DOHH2 (cell line): ENCODE measurements at regions not wholly inside any gene's neighbourhood (a gene's known extent, or its start where the extent isn't known, plus 50 kb on each side); places are given as distances from the start of the nearest gene placed in this dataset.

Source experiments
- CTCF ChIP-seq: fragments of 200-600 bp; sonication (generic); IDR thresholded peaks from one replicate; pipeline ENCODE4 v1.5.1; 2014; ENCODE audit warnings: antibody characterized with exemption, mild to moderate bottlenecking, low read depth, low read length; ENCODE audit not compliant: poor library complexity, severe bottlenecking
- EZH2phosphoT487 ChIP-seq: fragments of 200-600 bp; sonication (generic); IDR thresholded peaks from 2 replicates; pipeline ENCODE4 v1.6.1; 2017; ENCODE audit warnings: borderline replicate concordance, mild to moderate bottlenecking, antibody characterized with exemption, low read length, moderate library complexity, mixed read lengths

DNA sequence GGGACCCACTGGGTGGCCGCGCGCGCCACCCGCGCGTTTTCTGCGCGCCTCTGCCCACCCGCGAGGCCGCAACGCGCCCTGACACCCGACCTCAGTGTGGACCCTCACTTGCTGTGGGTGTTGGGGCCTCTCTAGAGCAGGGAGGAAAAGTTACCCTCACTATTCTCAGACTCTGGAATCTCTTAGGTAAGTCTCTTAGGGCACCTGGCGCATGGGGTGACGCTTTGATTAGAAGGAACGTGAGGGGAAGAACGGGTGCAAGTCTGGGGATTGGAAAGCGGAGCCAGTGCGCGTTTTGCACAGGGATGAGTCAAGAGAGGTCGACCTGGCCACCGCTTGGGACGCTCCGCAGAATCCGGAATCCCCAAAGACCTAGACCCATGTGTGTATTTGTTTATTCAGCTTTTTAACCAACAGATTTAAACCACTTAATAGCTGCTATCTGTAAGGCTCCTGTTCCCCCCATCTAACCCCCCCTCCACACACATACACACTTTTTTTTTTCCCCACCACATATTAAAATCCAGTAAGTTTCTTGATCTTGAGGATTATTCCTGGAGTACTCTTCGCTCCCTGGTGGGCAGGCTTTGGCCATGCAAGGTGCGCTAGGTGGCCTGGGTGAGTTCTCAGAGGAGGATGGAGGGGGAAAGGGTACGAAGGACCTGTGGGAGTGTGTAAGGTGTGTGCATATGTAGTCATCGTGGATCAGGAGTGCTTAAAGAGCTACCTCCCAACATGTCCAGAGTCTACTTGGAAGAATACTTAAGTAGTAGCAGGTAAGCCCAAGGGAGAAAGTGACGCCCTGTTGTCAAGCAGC is 169.1 kb upstream of the PPP1R3A start:
- TF ChIP-seq CTCF (no peak), EZH2phosphoT487 (no peak)
